HG02571 (cell line): ENCODE measurements at regions not wholly inside any gene's neighbourhood (a gene's known extent, or its start where the extent isn't known, plus 50 kb on each side); places are given as distances from the start of the nearest gene placed in this dataset.
"Not testable (repeated sequence)": the region's sequence is repeated elsewhere in the genome, so short reads cannot be mapped to it uniquely, and the experiment has no call there.

ENCODE experiments used
- ATAC-seq: cut with Tn5 transposase; IDR thresholded peaks from one replicate; pipeline ENCODE4 v1.9.1; 2021; ENCODE audit warnings: mild to moderate bottlenecking, moderate library complexity; ENCODE audit not compliant: unreplicated experiment

GRCh38 chr12:87021400-87021799, 765.2 kb upstream of the MGAT4C start:
- ATAC-seq, result no peak

DNA sequence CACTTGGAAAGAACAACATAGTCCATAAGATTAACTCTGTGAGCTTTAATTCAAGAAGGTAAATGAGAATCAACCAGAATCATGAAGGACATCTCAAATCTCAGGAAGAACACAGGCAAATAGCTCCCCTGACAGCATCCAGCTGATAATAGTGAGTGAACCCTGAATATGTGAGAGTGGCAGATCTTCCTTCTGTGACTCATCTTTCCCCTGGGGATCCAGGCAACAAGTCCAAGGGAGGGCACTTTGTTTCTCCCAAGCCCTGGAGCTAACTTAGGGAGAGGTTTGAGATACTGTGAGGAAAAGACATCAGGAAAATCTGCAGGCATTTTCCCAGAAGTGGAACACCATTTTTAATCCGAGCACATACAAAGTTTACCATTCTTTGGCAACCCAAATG, 763.9 kb upstream of the MGAT4C start:
- no peak for ATAC-seq

- no peak for ATAC-seq
Observed at GRCh38 chr12:87015352-87015751, 759.2 kb upstream of the MGAT4C start.

DNA sequence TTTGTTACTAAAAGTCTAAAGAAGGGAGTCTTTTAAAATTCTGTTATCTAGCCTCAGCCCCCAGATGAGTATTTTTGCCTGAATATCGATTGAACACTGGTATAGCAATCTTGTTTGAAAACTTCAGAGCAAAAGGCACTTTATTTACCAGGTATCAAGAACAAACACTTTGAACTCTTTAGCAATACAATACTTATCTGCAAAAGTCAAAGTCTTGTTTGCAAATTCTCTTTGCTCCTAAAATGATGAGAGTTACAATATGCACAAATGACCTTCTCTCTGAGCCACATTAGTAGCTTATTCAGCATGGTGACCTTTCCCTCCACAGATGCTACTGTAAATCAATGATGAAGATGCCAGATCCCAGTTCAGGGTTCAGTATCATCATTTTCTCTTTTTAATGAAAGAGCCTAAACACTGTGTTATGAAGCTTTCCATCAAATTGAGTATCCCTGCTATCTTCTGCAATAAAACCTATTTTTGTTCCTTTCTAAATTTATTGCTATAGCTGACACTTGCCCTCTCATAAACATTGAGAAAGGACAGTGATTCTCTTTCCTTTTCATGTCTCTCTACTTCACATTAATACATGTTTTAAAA, 752.7 kb upstream of the MGAT4C start:
- no peak for ATAC-seq

GRCh38 chr12:87001102-87001501, 744.9 kb upstream of the MGAT4C start:
- ATAC-seq, result no peak

GRCh38 chr12:86985298-86985697, 729.1 kb upstream of the MGAT4C start:
- ATAC-seq, result no peak

DNA sequence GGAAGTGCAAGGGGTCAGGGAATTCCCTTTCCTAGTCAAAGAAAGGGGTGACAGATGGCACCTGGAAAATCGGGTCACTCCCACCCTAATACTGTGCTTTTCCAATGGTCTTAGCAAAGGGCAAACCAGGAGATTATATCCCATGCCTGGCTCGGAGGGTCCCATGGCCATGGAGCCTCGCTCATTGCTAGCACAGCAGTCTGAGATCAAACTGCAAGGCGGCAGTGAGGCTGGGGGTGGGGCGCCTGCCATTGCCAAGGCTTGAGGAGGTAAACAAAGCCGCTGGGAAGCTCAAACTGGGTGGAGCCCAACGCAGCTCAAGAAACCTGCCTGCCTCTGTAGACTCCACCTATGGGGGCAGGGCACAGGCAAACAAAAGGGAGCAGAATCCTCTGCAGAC, 714.4 kb upstream of the MGAT4C start:
- not testable (repeated sequence) for ATAC-seq

- no peak for ATAC-seq
Observed at GRCh38 chr12:86959766-86960458, 703.7 kb upstream of the MGAT4C start.

DNA sequence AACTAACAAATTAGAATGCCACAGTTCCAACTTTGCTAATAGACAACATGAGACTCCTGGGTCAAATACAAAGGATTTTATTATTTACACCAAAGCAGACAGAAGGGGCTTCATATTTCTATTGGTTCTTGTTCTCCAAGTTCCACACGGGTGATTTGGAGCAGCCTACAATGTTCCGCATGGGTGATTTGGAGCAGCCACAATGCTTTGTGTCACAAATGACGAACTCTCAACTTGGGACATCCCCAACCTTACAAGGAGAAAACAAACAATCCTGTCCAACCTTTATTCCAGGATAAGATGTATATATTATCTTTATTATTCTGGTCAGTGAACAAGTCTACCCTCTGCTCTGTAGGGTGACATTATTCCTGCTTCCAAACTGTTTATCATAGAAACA, 694.3 kb upstream of the MGAT4C start:
- ATAC-seq, result no peak

DNA sequence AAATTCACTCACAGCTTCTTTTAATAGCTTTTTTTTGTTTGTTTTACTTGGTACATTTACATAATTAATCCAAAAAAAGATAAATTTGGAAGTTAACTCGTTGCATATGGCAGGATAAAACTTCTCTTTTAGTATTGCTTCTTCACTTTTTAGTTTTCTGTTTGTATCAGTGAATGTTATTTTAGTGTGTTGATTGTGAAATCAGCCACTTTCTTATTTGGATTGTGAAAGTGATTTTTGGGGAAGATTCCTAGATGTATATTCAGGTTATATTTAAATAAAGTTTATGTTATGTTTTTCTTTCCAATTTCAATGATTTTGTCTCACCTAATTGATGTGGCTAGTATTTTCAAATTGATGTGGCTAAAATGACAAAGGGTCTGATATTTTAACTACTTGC, 693.9 kb upstream of the MGAT4C start:
- ATAC-seq, result no peak

DNA sequence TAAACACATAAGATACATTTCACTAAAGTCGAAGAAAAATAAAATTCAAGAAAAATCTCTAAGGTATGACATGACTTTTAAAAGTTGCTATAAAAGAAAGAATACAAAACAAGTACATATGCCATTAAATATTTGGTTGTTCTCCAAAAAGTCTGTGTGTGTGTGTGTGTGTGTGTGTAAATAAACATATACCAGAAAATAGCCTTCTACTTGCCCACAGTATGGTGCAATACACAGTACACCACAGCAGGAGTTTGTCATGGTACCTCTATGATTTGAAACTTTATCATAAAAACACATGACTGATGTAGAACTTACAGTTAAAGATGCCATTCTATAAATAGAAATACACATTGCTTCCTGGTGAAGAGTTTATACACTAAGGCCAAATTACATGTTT, 692.7 kb upstream of the MGAT4C start:
- ATAC-seq, result no peak

- ATAC-seq, result no peak
Observed at GRCh38 chr12:86945685-86946196, 689.5 kb upstream of the MGAT4C start.

DNA sequence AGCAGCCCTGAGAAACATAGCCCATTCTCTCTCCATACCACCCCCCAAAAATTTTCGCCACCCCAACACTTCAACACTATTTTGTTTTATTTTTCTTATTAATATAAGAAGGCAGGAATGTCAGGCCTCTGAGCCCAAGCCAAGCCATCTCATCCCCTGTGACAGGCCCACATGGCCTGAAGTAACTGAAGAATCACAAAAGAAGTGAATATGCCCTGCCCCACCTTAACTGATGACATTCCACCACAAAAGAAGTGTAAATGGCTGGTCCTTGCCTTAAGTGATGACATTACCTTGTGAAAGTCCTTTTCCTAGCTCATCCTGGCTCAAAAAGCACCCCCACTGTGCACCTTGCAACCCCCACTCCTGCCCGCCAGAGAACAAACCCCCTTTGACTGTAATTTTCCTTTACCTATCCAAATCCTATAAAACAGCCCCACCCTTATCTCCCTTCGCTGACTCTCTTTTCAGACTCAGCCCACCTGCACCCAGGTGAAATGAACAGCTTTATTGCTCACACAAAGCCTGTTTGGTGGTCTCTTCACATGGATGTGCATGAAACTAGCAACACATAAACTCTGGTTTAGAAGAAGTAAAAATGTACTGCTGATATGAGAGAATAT, 688.1 kb upstream of the MGAT4C start:
- ATAC-seq, result not testable (repeated sequence)

- ATAC-seq, result no peak
Observed at GRCh38 chr12:86931714-86932113, 675.5 kb upstream of the MGAT4C start.

DNA sequence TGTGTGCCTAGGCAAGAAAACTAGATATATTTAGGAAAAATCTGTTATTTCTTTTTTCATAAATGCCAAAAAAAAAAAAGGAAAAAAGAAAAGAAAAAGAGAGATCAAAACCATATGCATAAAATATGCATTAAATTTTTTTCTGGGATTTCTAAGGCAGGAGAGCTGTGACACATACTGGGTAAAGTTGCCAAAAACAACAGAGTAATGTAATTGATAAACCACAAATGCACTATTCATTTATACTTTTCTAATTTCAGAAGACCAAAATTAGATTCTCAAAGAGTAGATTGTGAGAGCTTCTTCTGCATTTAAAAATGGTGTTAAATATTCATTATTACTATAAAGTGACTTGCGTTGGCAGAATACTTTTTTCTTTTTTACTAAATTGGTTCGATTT, 673.8 kb upstream of the MGAT4C start:
- ATAC-seq, result no peak

DNA sequence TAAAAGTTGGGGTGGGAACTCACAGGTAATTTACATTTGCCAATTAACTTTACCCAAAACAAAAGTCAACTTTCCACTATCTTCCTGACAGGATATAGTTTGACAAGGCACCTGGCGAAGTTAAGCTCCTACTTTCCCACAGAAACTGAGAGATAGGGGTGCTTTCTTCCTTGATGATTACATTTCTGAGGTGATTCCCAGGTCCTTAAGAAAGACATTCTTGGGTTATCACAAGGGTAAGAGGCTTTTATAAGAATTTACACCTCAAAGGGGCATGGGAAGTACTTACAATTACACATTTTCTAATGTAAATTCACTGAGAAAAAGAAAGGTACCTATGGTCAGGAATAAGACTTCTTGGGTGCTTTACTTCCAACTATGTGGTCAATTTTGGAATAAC, 660.9 kb upstream of the MGAT4C start:
- no peak for ATAC-seq

DNA sequence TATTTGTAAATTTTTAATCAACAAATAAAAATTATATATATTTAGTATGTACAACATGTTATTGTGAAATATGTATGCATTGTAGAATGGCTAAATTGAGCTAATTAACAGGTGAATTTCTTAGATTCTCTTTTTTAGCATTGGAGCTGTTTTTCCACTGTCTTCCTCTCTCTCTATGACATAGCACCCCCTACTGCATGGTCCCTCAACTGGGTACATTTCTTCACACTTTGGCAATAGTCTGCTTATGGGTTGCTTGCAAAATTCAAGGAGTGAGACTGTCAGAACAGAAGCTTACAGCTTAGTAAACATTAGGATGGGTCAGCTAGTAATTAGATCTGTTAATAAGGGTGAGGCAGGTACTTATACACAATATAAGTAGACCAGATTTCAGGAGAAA, 658.5 kb upstream of the MGAT4C start:
- ATAC-seq, result no peak

- ATAC-seq, result no peak
Observed at GRCh38 chr12:86911973-86912372, 655.8 kb upstream of the MGAT4C start.

- ATAC-seq, result no peak
Observed at GRCh38 chr12:86903159-86903558, 647.0 kb upstream of the MGAT4C start.

GRCh38 chr12:86860776-86861175, 604.6 kb upstream of the MGAT4C start:
- ATAC-seq, result no peak

- no peak for ATAC-seq
Observed at GRCh38 chr12:86852451-86852850, 596.3 kb upstream of the MGAT4C start.

DNA sequence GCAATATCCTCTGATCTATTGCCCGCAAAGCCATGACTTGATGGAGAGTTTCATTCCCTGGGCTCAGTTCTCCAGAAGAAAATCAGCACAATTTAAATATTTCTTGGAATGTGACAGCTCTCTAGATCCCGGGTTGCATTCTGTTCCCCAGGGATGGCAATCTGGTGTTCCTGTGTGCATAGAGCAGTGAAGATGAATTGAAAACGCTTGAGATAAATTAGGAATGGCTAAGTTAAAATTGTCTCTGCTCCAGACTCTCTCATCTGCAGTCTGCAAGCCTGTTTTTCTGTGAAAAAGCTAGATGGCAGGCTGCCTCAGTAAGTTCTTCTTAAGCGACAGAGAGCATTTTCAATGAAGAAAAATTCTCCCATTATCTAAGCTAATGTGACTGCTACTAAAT, 582.5 kb upstream of the MGAT4C start:
- no peak for ATAC-seq
